ENCODE measurements at regions not wholly inside any gene's neighbourhood (a gene's known extent, or its start where the extent isn't known, plus 50 kb on each side); places are given as distances from the start of the nearest gene placed in this dataset.

- TF ChIP-seq, protein P1, sequence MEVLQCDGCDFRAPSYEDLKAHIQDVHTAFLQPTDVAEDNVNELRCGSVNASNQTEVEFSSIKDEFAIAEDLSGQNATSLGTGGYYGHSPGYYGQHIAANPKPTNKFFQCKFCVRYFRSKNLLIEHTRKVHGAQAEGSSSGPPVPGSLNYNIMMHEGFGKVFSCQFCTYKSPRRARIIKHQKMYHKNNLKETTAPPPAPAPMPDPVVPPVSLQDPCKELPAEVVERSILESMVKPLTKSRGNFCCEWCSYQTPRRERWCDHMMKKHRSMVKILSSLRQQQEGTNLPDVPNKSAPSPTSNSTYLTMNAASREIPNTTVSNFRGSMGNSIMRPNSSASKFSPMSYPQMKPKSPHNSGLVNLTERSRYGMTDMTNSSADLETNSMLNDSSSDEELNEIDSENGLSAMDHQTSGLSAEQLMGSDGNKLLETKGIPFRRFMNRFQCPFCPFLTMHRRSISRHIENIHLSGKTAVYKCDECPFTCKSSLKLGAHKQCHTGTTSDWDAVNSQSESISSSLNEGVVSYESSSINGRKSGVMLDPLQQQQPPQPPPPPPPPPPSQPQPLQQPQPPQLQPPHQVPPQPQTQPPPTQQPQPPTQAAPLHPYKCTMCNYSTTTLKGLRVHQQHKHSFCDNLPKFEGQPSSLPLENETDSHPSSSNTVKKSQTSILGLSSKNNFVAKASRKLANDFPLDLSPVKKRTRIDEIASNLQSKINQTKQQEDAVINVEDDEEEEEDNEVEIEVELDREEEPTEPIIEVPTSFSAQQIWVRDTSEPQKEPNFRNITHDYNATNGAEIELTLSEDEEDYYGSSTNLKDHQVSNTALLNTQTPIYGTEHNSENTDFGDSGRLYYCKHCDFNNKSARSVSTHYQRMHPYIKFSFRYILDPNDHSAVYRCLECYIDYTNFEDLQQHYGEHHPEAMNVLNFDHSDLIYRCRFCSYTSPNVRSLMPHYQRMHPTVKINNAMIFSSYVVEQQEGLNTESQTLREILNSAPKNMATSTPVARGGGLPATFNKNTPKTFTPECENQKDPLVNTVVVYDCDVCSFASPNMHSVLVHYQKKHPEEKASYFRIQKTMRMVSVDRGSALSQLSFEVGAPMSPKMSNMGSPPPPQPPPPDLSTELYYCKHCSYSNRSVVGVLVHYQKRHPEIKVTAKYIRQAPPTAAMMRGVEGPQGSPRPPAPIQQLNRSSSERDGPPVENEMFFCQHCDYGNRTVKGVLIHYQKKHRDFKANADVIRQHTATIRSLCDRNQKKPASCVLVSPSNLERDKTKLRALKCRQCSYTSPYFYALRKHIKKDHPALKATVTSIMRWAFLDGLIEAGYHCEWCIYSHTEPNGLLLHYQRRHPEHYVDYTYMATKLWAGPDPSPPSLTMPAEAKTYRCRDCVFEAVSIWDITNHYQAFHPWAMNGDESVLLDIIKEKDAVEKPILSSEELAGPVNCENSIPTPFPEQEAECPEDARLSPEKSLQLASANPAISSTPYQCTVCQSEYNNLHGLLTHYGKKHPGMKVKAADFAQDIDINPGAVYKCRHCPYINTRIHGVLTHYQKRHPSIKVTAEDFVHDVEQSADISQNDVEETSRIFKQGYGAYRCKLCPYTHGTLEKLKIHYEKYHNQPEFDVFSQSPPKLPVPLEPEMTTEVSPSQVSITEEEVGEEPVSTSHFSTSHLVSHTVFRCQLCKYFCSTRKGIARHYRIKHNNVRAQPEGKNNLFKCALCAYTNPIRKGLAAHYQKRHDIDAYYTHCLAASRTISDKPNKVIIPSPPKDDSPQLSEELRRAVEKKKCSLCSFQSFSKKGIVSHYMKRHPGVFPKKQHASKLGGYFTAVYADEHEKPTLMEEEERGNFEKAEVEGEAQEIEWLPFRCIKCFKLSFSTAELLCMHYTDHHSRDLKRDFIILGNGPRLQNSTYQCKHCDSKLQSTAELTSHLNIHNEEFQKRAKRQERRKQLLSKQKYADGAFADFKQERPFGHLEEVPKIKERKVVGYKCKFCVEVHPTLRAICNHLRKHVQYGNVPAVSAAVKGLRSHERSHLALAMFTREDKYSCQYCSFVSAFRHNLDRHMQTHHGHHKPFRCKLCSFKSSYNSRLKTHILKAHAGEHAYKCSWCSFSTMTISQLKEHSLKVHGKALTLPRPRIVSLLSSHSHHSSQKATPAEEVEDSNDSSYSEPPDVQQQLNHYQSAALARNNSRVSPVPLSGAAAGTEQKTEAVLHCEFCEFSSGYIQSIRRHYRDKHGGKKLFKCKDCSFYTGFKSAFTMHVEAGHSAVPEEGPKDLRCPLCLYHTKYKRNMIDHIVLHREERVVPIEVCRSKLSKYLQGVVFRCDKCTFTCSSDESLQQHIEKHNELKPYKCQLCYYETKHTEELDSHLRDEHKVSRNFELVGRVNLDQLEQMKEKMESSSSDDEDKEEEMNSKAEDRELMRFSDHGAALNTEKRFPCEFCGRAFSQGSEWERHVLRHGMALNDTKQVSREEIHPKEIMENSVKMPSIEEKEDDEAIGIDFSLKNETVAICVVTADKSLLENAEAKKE (CRISPR knock-in tag; IDR thresholded peaks at IDR 0.05) = no peak
- no peak for TF ChIP-seq POLR2AphosphoS5 (IDR thresholded peaks at IDR 0.05; ENCODE audit: low read depth)
Observed at GRCh38 chr13:63567031-63567430, 2151.4 kb upstream of the PCDH20 start.

Data from GM23338 (cell line).